Endothelial cell of umbilical vein (primary cell): ENCODE measurements at regions not wholly inside any gene's neighbourhood (a gene's known extent, or its start where the extent isn't known, plus 50 kb on each side); places are given as distances from the start of the nearest gene placed in this dataset.
"Not testable (repeated sequence)": the region's sequence is repeated elsewhere in the genome, so short reads cannot be mapped to it uniquely, and the experiment has no call there.

Experiments used
- CTCF ChIP-seq, 2 donors: IDR thresholded peaks; 1 replicate in 1 of 2; 2 replicates in 1 of 2; pipeline ENCODE4 v1.5.1; 2011; ENCODE audit warnings: low read length in 2 of 2, mild to moderate bottlenecking in 2 of 2, moderate library complexity in 2 of 2, control low read depth in 1 of 2, inconsistent platforms in 1 of 2, low read depth in 1 of 2; ENCODE audit not compliant: insufficient read depth in 1 of 2; ENCODE audit errors: extremely low read depth in 1 of 2
- EZH2 ChIP-seq: IDR thresholded peaks from 2 replicates; pipeline ENCODE4 v1.6.1; 2012; ENCODE audit warnings: borderline replicate concordance, low read depth, mild to moderate bottlenecking, moderate library complexity, low read length, inconsistent platforms; ENCODE audit not compliant: severe bottlenecking
- JUN ChIP-seq: IDR thresholded peaks from 2 replicates; pipeline ENCODE4 v1.6.1; 2011; ENCODE audit warnings: borderline replicate concordance, low read depth; ENCODE audit not compliant: insufficient read length, insufficient read depth
- MAX ChIP-seq: IDR thresholded peaks from 2 replicates; pipeline ENCODE4 v1.6.1; 2011; ENCODE audit not compliant: insufficient read depth, insufficient read length
- MYC ChIP-seq: IDR thresholded peaks from one replicate; pipeline ENCODE4 v1.6.1; 2011; ENCODE audit warnings: mild to moderate bottlenecking, low read depth, low read length
- POLR2AphosphoS5 ChIP-seq: IDR thresholded peaks from 2 replicates; pipeline ENCODE4 v1.6.1; 2012; ENCODE audit warnings: low read depth, mild to moderate bottlenecking, control low read depth, low read length, moderate library complexity; ENCODE audit not compliant: insufficient read depth

DNA sequence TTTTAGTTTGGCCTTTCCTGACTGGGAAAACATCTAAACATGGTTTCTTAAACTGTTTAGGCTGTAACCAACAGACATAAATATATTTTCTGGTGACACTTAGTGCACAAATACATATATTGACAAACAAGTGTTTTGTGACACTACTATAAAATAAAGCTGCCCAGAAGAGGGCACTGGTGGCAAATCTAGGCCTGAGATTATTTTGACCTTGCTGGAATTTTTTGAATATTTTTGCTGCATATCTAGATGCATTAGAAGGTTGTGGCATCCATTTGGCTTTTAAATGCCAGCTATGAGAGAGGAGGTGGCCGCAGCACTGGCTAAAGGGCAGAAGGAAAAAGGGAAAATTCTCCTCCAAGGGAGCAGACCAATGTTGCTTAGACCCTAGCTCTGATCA is 139.6 kb downstream of the KLRB1 start:
- TF ChIP-seq EZH2; MAX; CTCF (IDR thresholded peaks at IDR 0.05; ENCODE audit: extremely low read depth in 1 of 2, insufficient read depth in 1 of 2, low read depth in 1 of 2, low read length in 2 of 2); JUN; POLR2AphosphoS5; MYC: not testable (repeated sequence)
